ENCODE measurements at regions not wholly inside any gene's neighbourhood (a gene's known extent, or its start where the extent isn't known, plus 50 kb on each side); places are given as distances from the start of the nearest gene placed in this dataset.

- H3K9me3 ChIP-seq = no peaks in the 10 kb centered on the region
- H3K27me3 ChIP-seq (ENCODE audit: low read depth) = no peaks in the 10 kb centered on the region
- no peak for DNase-seq
- no peak overlapping the region for H3K27ac ChIP-seq
- ATAC-seq = no peak
- TF ChIP-seq CTCF (IDR thresholded peaks at IDR 0.05) = no peak
- intact Hi-C loops (cut with DNase I) = no loop called here
- no peaks in the 10 kb centered on the region for H3K36me3 ChIP-seq
- no peaks in the 10 kb centered on the region for H3K4me1 ChIP-seq
- no peak overlapping the region for H3K4me3 ChIP-seq
Observed at GRCh38 chr13:85099245-85099644, 700.0 kb downstream of the SLITRK6 start.

GRCh38 chr13:85095418-85096272 is 703.6 kb downstream of the SLITRK6 start:
- Histone ChIP-seq H3K27ac (no peak overlapping the region), H3K4me3 (no peak overlapping the region), H3K4me1 (no peaks in the 10 kb centered on the region), H3K36me3 (no peaks in the 10 kb centered on the region), H3K9me3 (no peaks in the 10 kb centered on the region), H3K27me3 (ENCODE audit: low read depth) (no peaks in the 10 kb centered on the region)
- intact Hi-C loops (cut with DNase I) = no loop called here
- TF ChIP-seq CTCF (IDR thresholded peaks at IDR 0.05) = no peak
- ATAC-seq (no peak), DNase-seq (no peak)

GRCh38 chr13:85093808-85094207 is 705.4 kb downstream of the SLITRK6 start:
- TF ChIP-seq CTCF (IDR thresholded peaks at IDR 0.05) = no peak
- no peaks in the 10 kb centered on the region for H3K9me3 ChIP-seq
- no peak overlapping the region for H3K4me3 ChIP-seq
- H3K27ac ChIP-seq = no peak overlapping the region
- no peaks in the 10 kb centered on the region for H3K4me1 ChIP-seq
- DNase-seq (no peak), ATAC-seq (no peak)
- intact Hi-C loops (cut with DNase I) = no loop called here
- H3K27me3 ChIP-seq (ENCODE audit: low read depth) = no peaks in the 10 kb centered on the region
- no peaks in the 10 kb centered on the region for H3K36me3 ChIP-seq

GRCh38 chr13:85091631-85092234 is 707.5 kb downstream of the SLITRK6 start:
- ATAC-seq (no peak), DNase-seq (no peak)
- H3K4me1 ChIP-seq = no peaks in the 10 kb centered on the region
- no peak for TF ChIP-seq CTCF (IDR thresholded peaks at IDR 0.05)
- H3K27me3 ChIP-seq (ENCODE audit: low read depth) = no peaks in the 10 kb centered on the region
- H3K9me3 ChIP-seq = no peaks in the 10 kb centered on the region
- H3K36me3 ChIP-seq = no peaks in the 10 kb centered on the region
- no peak overlapping the region for H3K27ac ChIP-seq
- no peak overlapping the region for H3K4me3 ChIP-seq
- intact Hi-C loops (cut with DNase I) = no loop called here

- Histone ChIP-seq H3K27ac (no peak overlapping the region), H3K36me3 (no peaks in the 10 kb centered on the region), H3K27me3 (ENCODE audit: low read depth) (no peaks in the 10 kb centered on the region), H3K9me3 (no peaks in the 10 kb centered on the region), H3K4me3 (no peak overlapping the region), H3K4me1 (no peaks in the 10 kb centered on the region)
- DNase-seq = no peak
- no peak for ATAC-seq
- TF ChIP-seq CTCF (IDR thresholded peaks at IDR 0.05) = no peak
- intact Hi-C loops (cut with DNase I) = no loop called here
Observed at GRCh38 chr13:85089186-85089585, 710.0 kb downstream of the SLITRK6 start.
